Gastroesophageal sphincter (tissue), 3 donors: ENCODE measurements at regions not wholly inside any gene's neighbourhood (a gene's known extent, or its start where the extent isn't known, plus 50 kb on each side); places are given as distances from the start of the nearest gene placed in this dataset.

ENCODE experiments used
- POLR2AphosphoS5 ChIP-seq: sonication (generic); formaldehyde crosslinking; IDR thresholded peaks from one replicate; pipeline ENCODE4 v1.6.1; 2017; ENCODE audit warnings: antibody characterized with exemption
- TF ChIP-seq, protein P1 (sequence below), 4 experiments: fragments of 200-600 bp in 2 of 4; fragments of 450-650 bp in 2 of 4; sonication (generic) in 1 of 4; IDR thresholded peaks; one replicate each; pipeline ENCODE4 v1.5.1; 2017 to 2019; ENCODE audit warnings: antibody characterized with exemption in 4 of 4, mild to moderate bottlenecking in 2 of 4, moderate library complexity in 2 of 4

DNA sequence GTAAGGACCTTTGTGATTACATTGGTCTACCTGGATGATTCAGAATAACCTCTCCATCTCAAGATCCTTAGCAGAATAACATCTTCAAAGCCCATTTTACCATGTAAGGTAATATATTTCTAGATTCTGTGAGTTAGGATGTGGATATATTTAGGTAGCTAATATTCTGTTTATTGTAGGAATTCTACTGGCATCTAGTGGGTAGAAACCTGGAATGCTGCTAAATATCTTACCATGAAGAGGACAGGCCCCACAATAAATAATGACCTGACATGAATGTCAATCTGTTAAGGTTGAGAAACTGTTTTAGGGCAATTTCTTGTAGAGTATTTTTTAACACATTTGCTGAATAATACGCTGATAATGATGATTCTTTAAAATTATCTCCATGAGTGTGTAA lies 426.8 kb downstream of the MAN2A1 start:
- no peak for TF ChIP-seq POLR2AphosphoS5
- TF ChIP-seq, protein P1, sequence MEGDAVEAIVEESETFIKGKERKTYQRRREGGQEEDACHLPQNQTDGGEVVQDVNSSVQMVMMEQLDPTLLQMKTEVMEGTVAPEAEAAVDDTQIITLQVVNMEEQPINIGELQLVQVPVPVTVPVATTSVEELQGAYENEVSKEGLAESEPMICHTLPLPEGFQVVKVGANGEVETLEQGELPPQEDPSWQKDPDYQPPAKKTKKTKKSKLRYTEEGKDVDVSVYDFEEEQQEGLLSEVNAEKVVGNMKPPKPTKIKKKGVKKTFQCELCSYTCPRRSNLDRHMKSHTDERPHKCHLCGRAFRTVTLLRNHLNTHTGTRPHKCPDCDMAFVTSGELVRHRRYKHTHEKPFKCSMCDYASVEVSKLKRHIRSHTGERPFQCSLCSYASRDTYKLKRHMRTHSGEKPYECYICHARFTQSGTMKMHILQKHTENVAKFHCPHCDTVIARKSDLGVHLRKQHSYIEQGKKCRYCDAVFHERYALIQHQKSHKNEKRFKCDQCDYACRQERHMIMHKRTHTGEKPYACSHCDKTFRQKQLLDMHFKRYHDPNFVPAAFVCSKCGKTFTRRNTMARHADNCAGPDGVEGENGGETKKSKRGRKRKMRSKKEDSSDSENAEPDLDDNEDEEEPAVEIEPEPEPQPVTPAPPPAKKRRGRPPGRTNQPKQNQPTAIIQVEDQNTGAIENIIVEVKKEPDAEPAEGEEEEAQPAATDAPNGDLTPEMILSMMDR (IDR thresholded peaks at IDR 0.05): no peak
